GM20000 (cell line): ENCODE measurements at regions not wholly inside any gene's neighbourhood (a gene's known extent, or its start where the extent isn't known, plus 50 kb on each side); places are given as distances from the start of the nearest gene placed in this dataset.

ENCODE experiments used
- DNase-seq: peaks from one replicate; pipeline ENCODE4 v3.0.0; 2012; ENCODE audit warnings: low spot score
- TF ChIP-seq, protein P1 (sequence below): IDR thresholded peaks from 2 replicates; pipeline ENCODE4 v1.5.1; 2012; ENCODE audit warnings: mild to moderate bottlenecking, control low read depth; ENCODE audit errors: extremely low read depth, missing control alignments

DNA sequence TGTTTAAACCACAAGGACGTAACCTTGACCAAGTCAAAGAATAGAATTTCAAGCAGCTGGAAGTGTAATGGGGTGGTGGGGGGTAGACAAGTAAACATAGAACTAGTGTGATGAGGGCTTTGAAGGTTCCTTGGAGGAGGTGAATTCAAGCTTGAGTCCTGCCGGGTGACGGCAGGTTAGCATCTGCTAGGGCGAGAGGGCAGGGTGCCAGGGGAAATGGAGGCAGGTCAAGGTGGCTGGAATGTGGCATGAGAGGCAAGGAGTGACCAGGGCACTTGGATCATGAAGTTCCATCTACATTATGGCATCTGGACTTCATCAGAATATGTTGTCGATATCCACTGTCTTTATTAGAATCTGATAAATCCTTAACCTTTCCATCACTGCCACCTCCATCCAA, 207.5 kb upstream of the SLC35B3 start:
- no peak for DNase-seq

DNA sequence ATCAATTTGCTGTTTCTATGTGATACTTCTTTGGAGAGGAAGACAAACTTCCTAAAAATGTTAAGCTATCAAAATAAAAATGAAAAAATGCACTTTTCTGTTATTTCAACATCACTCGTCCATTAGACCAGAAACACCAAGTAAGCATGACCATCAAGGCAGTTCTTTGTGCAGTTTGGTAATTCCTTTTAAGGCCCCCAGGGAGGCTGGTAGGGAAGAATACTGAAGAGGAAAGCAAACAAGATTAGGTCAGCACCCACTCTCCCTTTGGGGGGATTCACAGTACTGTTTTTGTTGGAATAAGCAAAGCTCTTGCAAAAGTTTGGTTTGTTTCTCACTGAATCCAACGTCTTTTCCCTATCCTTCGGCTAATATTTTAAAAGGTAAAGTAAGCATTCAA, 206.8 kb upstream of the SLC35B3 start:
- TF ChIP-seq, protein P1, sequence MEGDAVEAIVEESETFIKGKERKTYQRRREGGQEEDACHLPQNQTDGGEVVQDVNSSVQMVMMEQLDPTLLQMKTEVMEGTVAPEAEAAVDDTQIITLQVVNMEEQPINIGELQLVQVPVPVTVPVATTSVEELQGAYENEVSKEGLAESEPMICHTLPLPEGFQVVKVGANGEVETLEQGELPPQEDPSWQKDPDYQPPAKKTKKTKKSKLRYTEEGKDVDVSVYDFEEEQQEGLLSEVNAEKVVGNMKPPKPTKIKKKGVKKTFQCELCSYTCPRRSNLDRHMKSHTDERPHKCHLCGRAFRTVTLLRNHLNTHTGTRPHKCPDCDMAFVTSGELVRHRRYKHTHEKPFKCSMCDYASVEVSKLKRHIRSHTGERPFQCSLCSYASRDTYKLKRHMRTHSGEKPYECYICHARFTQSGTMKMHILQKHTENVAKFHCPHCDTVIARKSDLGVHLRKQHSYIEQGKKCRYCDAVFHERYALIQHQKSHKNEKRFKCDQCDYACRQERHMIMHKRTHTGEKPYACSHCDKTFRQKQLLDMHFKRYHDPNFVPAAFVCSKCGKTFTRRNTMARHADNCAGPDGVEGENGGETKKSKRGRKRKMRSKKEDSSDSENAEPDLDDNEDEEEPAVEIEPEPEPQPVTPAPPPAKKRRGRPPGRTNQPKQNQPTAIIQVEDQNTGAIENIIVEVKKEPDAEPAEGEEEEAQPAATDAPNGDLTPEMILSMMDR: no peak
- DNase-seq: no peak

More for the DNA sequence above, 207.5 kb upstream of the SLC35B3 start:
- TF ChIP-seq, protein P1: no peak

DNA sequence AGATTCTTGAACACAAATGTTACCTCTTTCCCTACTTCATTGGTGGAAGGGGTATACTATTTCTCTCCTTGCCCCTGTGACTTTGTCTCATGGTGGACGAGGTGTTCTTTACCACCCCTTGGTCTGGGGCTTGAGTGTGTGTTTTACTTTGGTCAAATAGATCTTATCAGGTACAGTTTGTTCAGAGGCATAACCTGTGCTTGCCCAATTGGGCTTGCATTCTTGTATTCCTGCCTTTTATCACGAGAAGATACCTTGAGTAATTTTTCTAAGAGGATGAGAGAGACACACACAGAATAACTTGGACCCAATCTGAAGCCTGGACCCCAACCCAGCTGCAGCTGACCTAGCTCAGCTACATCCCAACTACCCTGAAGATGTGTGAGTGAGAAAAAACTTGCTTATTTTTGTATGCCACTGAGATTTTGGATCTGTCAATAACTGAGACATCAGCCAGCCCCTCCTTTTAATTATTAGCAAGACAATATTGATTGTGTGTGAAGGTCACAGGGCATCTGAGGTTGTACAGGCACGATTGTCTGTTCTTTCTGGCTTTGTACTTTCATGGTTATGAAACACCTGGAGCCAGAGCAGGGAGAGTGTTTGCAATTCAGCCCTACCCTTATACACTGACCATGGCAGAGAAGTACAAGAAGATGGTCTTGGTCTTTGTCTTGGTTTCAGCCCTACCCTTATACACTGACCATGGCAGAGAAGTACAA, 204.7 kb upstream of the SLC35B3 start:
- no peak for DNase-seq
- TF ChIP-seq, protein P1: no peak

DNA sequence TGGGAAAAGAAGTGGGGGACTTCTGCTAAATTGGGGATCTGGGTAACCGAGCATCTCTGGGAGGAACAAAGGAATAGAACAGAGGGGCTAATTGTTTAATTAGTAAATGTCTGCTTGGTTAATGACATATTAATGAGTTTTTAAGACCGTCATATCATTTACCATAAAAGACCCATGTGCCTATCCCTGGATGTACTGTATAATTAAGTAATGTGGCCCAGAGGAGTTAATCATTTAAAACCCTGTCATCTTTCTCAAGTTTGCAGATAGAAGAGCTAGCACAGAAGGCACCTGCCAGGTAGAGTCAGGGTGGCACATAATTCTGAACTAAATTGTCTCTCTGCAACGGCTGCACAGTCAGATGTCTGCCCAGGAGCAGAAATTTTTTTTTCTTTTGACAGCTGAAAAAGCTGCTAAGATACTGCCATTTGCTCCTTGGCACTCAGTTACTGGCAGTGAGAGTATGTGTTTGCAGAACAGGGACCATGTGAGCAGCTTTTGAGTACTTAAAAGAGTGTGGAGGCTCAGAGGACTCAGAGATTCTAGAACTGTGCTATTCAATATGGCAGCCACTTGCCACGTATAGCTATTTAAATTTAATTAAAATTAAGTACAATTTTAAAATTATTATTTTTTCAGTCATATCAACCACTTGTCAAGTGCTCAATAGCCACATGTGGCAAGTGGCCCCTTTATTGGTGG, 202.7 kb upstream of the SLC35B3 start:
- no peak for DNase-seq

DNA sequence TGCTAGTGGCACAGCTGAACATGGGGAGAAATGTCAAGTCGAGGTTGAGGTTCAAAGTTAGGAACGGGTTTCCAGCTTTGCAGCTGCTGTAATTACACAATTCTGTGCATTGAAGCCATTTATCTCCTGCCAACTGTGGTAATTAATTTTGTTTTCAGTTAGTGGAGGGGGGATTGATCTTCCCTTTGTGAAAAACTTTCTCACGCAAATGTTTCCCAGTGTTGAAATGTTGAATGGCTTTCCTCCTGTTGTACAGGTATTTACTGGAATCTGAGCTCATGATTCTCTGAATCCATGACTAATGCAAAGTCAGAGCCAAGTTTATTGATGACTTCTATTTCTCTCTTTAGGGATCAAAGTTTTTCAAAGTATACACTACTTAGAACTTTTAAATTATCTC, 198.4 kb upstream of the SLC35B3 start:
- DNase-seq: no peak
- TF ChIP-seq, protein P1: no peak

More for the DNA sequence above, 202.7 kb upstream of the SLC35B3 start:
- TF ChIP-seq, protein P1: no peak

DNA sequence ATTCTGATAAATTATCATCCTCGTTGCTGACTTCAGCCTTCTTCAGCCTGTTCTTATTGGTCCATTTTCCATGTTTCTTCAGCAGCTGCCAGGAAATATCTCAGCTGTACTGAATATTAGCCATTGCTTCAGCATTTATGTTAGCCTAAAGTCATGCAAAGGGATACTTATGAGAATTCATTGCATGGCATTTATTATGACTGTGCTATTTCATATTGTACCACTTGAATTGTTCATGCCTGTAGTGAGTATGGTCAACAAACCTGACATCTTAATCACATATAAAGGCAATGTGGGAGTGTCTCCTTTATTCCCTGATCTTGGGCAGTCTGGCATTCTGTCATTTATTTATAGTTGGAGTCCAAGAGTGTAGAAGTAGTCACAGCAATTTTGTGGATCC, 193.4 kb upstream of the SLC35B3 start:
- DNase-seq: no peak
- TF ChIP-seq, protein P1: no peak

DNA sequence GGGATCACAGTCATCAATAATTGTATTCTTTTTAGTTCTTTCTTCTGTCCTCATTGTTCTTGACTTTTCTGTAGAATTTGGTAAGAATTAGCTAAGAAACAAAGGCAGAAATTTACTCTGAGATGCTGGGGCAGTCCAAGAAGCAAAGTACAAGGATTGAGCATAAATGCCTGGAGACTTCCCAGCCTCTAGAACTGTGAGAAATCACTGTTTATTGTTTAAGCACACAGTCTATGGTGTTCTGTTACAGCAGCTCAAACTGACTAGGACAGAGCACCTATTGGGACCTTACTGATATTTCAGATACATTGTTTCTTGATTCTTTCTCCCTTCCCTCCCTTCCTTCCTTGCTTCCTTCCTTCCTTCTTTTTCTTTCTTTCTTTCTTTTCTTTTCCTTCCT, 192.7 kb upstream of the SLC35B3 start:
- no peak for DNase-seq

More for the DNA sequence above, 192.7 kb upstream of the SLC35B3 start:
- TF ChIP-seq, protein P1: no peak
